CD14-positive monocyte (primary cell): ENCODE measurements at regions not wholly inside any gene's neighbourhood (a gene's known extent, or its start where the extent isn't known, plus 50 kb on each side); places are given as distances from the start of the nearest gene placed in this dataset.

ENCODE experiments used
- DNase-seq, 3 donors: peaks; one replicate each; pipeline ENCODE4 v3.0.0-alpha.2; 2011 to 2022
- H2AFZ ChIP-seq: 2 replicates; pipeline ENCODE4 v1.6.0; 2012; ENCODE audit warnings: mild to moderate bottlenecking, low read depth, low read length, inconsistent platforms; ENCODE audit not compliant: insufficient read depth, poor library complexity, severe bottlenecking
- H3K27ac ChIP-seq, 2 donors: 1 replicate in 1 of 2; 2 replicates in 1 of 2; pipeline ENCODE4 v1.5.1; 2012 to 2013; ENCODE audit warnings: low read length in 2 of 2, control low read depth in 1 of 2, inconsistent platforms in 1 of 2, low read depth in 1 of 2, mild to moderate bottlenecking in 1 of 2
- H3K27me3 ChIP-seq, 2 donors: one replicate each; pipeline versions ENCODE4 v1.6.0 to v1.6.1; 2011 to 2013; ENCODE audit warnings: low read length in 2 of 2; ENCODE audit not compliant: control insufficient read depth in 2 of 2, insufficient read depth in 2 of 2
- H3K36me3 ChIP-seq, 2 donors: replicated peaks in 1 of 2; 1 replicate in 1 of 2; 2 replicates in 1 of 2; pipeline versions ENCODE4 v1.5.1 to v1.6.1; 2012 to 2013; ENCODE audit warnings: low read length in 2 of 2, control low read depth in 1 of 2, inconsistent platforms in 1 of 2, mild to moderate bottlenecking in 1 of 2; ENCODE audit not compliant: insufficient read depth in 2 of 2, control insufficient read depth in 1 of 2
- H3K4me1 ChIP-seq, 2 donors: 1 replicate in 1 of 2; 2 replicates in 1 of 2; pipeline versions ENCODE4 v1.5.1 to v1.6.1; 2012 to 2013; ENCODE audit warnings: low read length in 2 of 2, control low read depth in 1 of 2, inconsistent platforms in 1 of 2, mild to moderate bottlenecking in 1 of 2, moderate library complexity in 1 of 2; ENCODE audit not compliant: insufficient read depth in 2 of 2, control insufficient read depth in 1 of 2
- H3K4me2 ChIP-seq: replicated peaks from 2 replicates; pipeline ENCODE3; 2012; ENCODE audit warnings: low read length, moderate library complexity, mild to moderate bottlenecking; ENCODE audit not compliant: poor library complexity, severe bottlenecking; ENCODE audit errors: extremely low read depth
- H3K4me3 ChIP-seq, 3 experiments: fragments of 200-600 bp in 1 of 3; sonication (generic) in 1 of 3; replicated peaks in 1 of 3; 1 replicate in 2 of 3; 2 replicates in 1 of 3; pipeline ENCODE4 v1.5.1; 2011 to 2013; ENCODE audit warnings: low read length in 3 of 3, mild to moderate bottlenecking in 3 of 3, control low read depth in 2 of 3, low read depth in 2 of 3, inconsistent platforms in 1 of 3, moderate library complexity in 1 of 3
- H3K79me2 ChIP-seq: 2 replicates; pipeline ENCODE4 v1.6.0; 2012; ENCODE audit warnings: mild to moderate bottlenecking, control low read depth, inconsistent platforms, low read length, moderate library complexity; ENCODE audit not compliant: insufficient read depth
- H3K9ac ChIP-seq: 2 replicates; pipeline ENCODE4 v1.6.0; 2017; ENCODE audit warnings: low read length, mild to moderate bottlenecking; ENCODE audit not compliant: insufficient read depth, poor library complexity, severe bottlenecking
- H3K9me3 ChIP-seq, 2 donors: replicated peaks in 1 of 2; 1 replicate in 1 of 2; 2 replicates in 1 of 2; pipeline versions ENCODE4 v1.5.1 to v1.6.1; 2012 to 2013; ENCODE audit warnings: low read length in 2 of 2, control low read depth in 1 of 2; ENCODE audit not compliant: control insufficient read depth in 1 of 2, insufficient read depth in 1 of 2
- H4K20me1 ChIP-seq: 2 replicates; pipeline ENCODE4 v1.6.0; 2012; ENCODE audit warnings: mild to moderate bottlenecking, low read length, control low read depth, moderate library complexity; ENCODE audit not compliant: insufficient read depth
- H3K27ac Mint-ChIP-seq, 7 donors: one replicate each; pipeline ENCODE4 v1.8.0; 2020; ENCODE audit warnings: mild to moderate bottlenecking in 7 of 7, mixed read lengths in 7 of 7, moderate library complexity in 6 of 7, inconsistent platforms in 2 of 7
- H3K27me3 Mint-ChIP-seq, 3 donors: one replicate each; pipeline ENCODE4 v1.8.0; 2021 to 2022; ENCODE audit warnings: low read depth in 3 of 3, mild to moderate bottlenecking in 3 of 3, mixed read lengths in 3 of 3, moderate library complexity in 3 of 3, inconsistent platforms in 1 of 3
- H3K36me3 Mint-ChIP-seq, 2 donors: one replicate each; pipeline ENCODE4 v1.8.0; 2020; ENCODE audit warnings: mixed read lengths in 2 of 2, inconsistent platforms in 1 of 2, mild to moderate bottlenecking in 1 of 2
- H3K4me1 Mint-ChIP-seq: one replicate; pipeline ENCODE4 v1.8.0; 2020; ENCODE audit warnings: mild to moderate bottlenecking, mixed read lengths
- H3K4me3 Mint-ChIP-seq, 2 donors: one replicate each; pipeline ENCODE4 v1.8.0; 2020; ENCODE audit warnings: mild to moderate bottlenecking in 2 of 2, mixed read lengths in 2 of 2, moderate library complexity in 1 of 2
- H3K9me3 Mint-ChIP-seq, 7 donors: one replicate each; pipeline ENCODE4 v1.8.0; 2020 to 2022; ENCODE audit warnings: mixed read lengths in 7 of 7, mild to moderate bottlenecking in 6 of 7, moderate library complexity in 6 of 7, inconsistent platforms in 2 of 7
- WGBS: methylation state at CpG from one replicate; pipeline ENCODE4 v1.1.5; 2013; ENCODE audit warnings: missing lambda C conversion rate; ENCODE audit not compliant: insufficient coverage; 5-methylcytosine and 5-hydroxymethylcytosine counted together
- intact Hi-C, 2 donors: fragments of 100-400 bp; cut with micrococcal nuclease; formaldehyde crosslinking; loops; one replicate each; pipeline versions ENCODE4 v1.15.0 to v1.15.1; 2023
- TF ChIP-seq, protein P1 (sequence below): fragments of 200-600 bp; IDR thresholded peaks from one replicate; pipeline ENCODE4 v1.8.0; 2022; ENCODE audit warnings: antibody characterized with exemption, mild to moderate bottlenecking

DNA sequence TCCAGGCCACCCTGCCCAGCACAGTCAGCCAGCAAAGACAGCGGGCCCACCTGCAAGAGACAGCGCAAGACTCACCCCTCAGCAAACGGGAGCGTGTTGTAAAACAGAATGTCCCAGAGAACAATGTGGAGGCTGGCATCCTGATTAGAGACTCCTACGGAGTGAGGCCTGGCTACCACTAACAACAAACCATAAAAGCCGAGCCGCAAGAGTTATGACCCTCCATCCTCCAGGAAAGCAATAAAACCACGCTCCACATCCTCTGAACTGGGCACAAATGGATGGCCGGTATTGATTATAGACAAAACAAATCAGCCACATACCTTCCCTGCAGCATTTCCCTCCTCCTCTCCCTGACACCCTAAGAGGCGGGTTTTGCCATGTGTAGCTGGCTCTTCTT is 75.8 kb upstream of the LIPC start:
- Mint-ChIP-seq H3K4me1 (peaks cover 12% of the 10 kb centered on the region), H3K36me3 (no peaks in the 10 kb centered on the region), H3K27me3 (peaks cover 0 to 6% (median 2%) of the 10 kb centered on the region in 3 donors), H3K27ac (peak overlapping the region in 1 of 7 donors; percentile 43), H3K4me3 (no peak overlapping the region), H3K9me3 (peaks cover 0 to 2% (median 0%) of the 10 kb centered on the region in 7 donors)
- no peak overlapping the region for H3K4me3 ChIP-seq
- H2AFZ ChIP-seq: no peak overlapping the region
- 91% methylated on average over 8 of the region's 10 CpGs for WGBS
- H3K79me2 ChIP-seq: no peaks in the 10 kb centered on the region
- no peaks in the 10 kb centered on the region for H4K20me1 ChIP-seq
- no peak overlapping the region for H3K27ac ChIP-seq
- H3K9ac ChIP-seq: no peak overlapping the region
- TF ChIP-seq, protein P1, sequence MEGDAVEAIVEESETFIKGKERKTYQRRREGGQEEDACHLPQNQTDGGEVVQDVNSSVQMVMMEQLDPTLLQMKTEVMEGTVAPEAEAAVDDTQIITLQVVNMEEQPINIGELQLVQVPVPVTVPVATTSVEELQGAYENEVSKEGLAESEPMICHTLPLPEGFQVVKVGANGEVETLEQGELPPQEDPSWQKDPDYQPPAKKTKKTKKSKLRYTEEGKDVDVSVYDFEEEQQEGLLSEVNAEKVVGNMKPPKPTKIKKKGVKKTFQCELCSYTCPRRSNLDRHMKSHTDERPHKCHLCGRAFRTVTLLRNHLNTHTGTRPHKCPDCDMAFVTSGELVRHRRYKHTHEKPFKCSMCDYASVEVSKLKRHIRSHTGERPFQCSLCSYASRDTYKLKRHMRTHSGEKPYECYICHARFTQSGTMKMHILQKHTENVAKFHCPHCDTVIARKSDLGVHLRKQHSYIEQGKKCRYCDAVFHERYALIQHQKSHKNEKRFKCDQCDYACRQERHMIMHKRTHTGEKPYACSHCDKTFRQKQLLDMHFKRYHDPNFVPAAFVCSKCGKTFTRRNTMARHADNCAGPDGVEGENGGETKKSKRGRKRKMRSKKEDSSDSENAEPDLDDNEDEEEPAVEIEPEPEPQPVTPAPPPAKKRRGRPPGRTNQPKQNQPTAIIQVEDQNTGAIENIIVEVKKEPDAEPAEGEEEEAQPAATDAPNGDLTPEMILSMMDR: no peak
- no peaks in the 10 kb centered on the region for H3K36me3 ChIP-seq
- no peak for DNase-seq
- H3K27me3 ChIP-seq: no peaks in the 10 kb centered on the region
- peaks cover 6 to 10% of the 10 kb centered on the region in 2 donors for H3K4me1 ChIP-seq
- intact Hi-C loops: loop anchor here in 1 of 2 donors (10.0 kb wide), 1 partner anchor 51 kb away; no protein-coding TSS in a partner anchor
- no peaks in the 10 kb centered on the region for H3K9me3 ChIP-seq
- H3K4me2 ChIP-seq: no peak overlapping the region

DNA sequence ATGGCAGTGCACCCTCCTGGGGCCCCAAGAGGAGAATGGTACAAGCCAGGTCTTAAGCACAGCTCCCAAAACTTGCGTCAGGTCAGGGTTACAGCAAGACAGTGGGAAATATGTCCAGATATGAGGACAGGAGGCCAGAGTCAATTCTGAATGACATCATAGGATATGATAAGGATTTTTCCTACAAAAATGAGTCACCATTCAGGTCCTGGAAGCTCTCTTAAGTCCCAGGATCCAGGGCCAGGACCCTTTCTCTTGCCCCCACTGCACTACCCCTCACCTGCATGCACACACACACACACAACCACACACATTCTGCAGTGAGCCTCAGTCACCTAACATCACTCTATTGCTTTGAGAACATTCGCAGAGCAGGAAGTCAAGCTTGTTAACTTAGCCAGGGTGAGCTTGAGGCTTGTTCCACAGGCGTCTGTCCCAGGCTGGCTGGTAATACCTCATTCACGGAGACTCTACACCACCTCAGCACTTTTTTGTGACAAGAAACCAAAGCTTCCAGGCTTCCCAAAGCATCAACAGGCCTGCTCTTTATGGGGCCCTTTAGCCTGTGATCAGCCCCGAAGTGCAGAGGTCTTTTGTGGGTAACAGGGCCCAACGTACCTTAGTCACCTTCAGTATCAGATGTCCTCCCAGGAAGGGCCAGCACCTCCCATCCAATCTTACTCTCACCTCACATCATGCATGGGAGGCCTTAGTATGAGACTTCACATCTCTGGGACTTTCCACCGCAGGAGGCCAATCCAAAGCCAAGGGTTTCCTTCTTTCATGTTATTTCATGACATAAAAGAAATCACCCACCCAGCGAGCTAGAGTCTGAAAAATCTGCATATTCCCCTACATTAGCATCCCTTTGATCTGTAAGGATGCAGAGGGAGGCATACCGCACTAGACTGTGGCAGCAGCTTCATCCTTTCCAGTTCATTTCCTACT is 74.0 kb upstream of the LIPC start:
- no peak for DNase-seq
- Mint-ChIP-seq H3K36me3 (no peaks in the 10 kb centered on the region), H3K4me1 (peaks cover 28% of the 10 kb centered on the region), H3K4me3 (no peak overlapping the region), H3K27ac (no peak overlapping the region), H3K9me3 (peaks cover 0 to 2% (median 0%) of the 10 kb centered on the region in 7 donors), H3K27me3 (peaks cover 0 to 6% (median 2%) of the 10 kb centered on the region in 3 donors)
- Histone ChIP-seq H4K20me1 (no peaks in the 10 kb centered on the region), H3K27ac (no peak overlapping the region), H3K79me2 (no peaks in the 10 kb centered on the region), H3K9me3 (no peaks in the 10 kb centered on the region), H3K27me3 (no peaks in the 10 kb centered on the region), H3K4me1 (peaks cover 24 to 28% of the 10 kb centered on the region in 2 donors), H2AFZ (no peak overlapping the region), H3K4me2 (no peak overlapping the region), H3K36me3 (no peaks in the 10 kb centered on the region), H3K4me3 (no peak overlapping the region), H3K9ac (no peak overlapping the region)
- TF ChIP-seq, protein P1: no peak
- WGBS: 92% methylated on average over 4 of the region's 9 CpGs
- intact Hi-C loops: loop anchor here in 1 of 2 donors (10.0 kb wide), 1 partner anchor 53 kb away; no protein-coding TSS in a partner anchor
